H1 (cell line): ENCODE measurements at regions not wholly inside any gene's neighbourhood (a gene's known extent, or its start where the extent isn't known, plus 50 kb on each side); places are given as distances from the start of the nearest gene placed in this dataset.

Source experiments
- CBX5 ChIP-seq: fragments of 300-800, 300-1000 bp; sonication (generic); IDR thresholded peaks from 2 replicates; pipeline ENCODE4 v1.7.1; 2016; ENCODE audit warnings: antibody characterized with exemption, low read length, low read depth
- PHF8 ChIP-seq: fragments of 200-600 bp; sonication (generic); conservative IDR thresholded peaks from 2 replicates; pipeline ENCODE4 v1.7.1; 2012; ENCODE audit warnings: low read depth, mild to moderate bottlenecking, inconsistent platforms, low read length, moderate library complexity
- SIX5 ChIP-seq: IDR thresholded peaks from 2 replicates; pipeline ENCODE4 v1.6.1; 2011; ENCODE audit warnings: mild to moderate bottlenecking, low read depth, low read length
- TF ChIP-seq, protein P1 (sequence below): fragments of 300-600 bp; sonication (generic); IDR thresholded peaks from 2 replicates; pipeline ENCODE4 v1.7.1; 2012; ENCODE audit warnings: low read length, moderate library complexity, mild to moderate bottlenecking, inconsistent platforms; ENCODE audit not compliant: insufficient replicate concordance

- TF ChIP-seq, protein P1, sequence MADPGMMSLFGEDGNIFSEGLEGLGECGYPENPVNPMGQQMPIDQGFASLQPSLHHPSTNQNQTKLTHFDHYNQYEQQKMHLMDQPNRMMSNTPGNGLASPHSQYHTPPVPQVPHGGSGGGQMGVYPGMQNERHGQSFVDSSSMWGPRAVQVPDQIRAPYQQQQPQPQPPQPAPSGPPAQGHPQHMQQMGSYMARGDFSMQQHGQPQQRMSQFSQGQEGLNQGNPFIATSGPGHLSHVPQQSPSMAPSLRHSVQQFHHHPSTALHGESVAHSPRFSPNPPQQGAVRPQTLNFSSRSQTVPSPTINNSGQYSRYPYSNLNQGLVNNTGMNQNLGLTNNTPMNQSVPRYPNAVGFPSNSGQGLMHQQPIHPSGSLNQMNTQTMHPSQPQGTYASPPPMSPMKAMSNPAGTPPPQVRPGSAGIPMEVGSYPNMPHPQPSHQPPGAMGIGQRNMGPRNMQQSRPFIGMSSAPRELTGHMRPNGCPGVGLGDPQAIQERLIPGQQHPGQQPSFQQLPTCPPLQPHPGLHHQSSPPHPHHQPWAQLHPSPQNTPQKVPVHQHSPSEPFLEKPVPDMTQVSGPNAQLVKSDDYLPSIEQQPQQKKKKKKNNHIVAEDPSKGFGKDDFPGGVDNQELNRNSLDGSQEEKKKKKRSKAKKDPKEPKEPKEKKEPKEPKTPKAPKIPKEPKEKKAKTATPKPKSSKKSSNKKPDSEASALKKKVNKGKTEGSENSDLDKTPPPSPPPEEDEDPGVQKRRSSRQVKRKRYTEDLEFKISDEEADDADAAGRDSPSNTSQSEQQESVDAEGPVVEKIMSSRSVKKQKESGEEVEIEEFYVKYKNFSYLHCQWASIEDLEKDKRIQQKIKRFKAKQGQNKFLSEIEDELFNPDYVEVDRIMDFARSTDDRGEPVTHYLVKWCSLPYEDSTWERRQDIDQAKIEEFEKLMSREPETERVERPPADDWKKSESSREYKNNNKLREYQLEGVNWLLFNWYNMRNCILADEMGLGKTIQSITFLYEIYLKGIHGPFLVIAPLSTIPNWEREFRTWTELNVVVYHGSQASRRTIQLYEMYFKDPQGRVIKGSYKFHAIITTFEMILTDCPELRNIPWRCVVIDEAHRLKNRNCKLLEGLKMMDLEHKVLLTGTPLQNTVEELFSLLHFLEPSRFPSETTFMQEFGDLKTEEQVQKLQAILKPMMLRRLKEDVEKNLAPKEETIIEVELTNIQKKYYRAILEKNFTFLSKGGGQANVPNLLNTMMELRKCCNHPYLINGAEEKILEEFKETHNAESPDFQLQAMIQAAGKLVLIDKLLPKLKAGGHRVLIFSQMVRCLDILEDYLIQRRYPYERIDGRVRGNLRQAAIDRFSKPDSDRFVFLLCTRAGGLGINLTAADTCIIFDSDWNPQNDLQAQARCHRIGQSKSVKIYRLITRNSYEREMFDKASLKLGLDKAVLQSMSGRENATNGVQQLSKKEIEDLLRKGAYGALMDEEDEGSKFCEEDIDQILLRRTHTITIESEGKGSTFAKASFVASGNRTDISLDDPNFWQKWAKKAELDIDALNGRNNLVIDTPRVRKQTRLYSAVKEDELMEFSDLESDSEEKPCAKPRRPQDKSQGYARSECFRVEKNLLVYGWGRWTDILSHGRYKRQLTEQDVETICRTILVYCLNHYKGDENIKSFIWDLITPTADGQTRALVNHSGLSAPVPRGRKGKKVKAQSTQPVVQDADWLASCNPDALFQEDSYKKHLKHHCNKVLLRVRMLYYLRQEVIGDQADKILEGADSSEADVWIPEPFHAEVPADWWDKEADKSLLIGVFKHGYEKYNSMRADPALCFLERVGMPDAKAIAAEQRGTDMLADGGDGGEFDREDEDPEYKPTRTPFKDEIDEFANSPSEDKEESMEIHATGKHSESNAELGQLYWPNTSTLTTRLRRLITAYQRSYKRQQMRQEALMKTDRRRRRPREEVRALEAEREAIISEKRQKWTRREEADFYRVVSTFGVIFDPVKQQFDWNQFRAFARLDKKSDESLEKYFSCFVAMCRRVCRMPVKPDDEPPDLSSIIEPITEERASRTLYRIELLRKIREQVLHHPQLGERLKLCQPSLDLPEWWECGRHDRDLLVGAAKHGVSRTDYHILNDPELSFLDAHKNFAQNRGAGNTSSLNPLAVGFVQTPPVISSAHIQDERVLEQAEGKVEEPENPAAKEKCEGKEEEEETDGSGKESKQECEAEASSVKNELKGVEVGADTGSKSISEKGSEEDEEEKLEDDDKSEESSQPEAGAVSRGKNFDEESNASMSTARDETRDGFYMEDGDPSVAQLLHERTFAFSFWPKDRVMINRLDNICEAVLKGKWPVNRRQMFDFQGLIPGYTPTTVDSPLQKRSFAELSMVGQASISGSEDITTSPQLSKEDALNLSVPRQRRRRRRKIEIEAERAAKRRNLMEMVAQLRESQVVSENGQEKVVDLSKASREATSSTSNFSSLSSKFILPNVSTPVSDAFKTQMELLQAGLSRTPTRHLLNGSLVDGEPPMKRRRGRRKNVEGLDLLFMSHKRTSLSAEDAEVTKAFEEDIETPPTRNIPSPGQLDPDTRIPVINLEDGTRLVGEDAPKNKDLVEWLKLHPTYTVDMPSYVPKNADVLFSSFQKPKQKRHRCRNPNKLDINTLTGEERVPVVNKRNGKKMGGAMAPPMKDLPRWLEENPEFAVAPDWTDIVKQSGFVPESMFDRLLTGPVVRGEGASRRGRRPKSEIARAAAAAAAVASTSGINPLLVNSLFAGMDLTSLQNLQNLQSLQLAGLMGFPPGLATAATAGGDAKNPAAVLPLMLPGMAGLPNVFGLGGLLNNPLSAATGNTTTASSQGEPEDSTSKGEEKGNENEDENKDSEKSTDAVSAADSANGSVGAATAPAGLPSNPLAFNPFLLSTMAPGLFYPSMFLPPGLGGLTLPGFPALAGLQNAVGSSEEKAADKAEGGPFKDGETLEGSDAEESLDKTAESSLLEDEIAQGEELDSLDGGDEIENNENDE, result no peak
- TF ChIP-seq CBX5 (no peak), PHF8 (no peak), SIX5 (no peak)
These were observed 184.9 kb downstream of the SNX19 start (continued) for GRCh38 chr11:130731401-130731800.
